HEK293T (cell line): ENCODE measurements at regions not wholly inside any gene's neighbourhood (a gene's known extent, or its start where the extent isn't known, plus 50 kb on each side); places are given as distances from the start of the nearest gene placed in this dataset.

Source experiments
- BHLHE40 ChIP-seq: fragments of 450-650 bp; IDR thresholded peaks from 2 replicates; pipeline ENCODE4 v1.6.1; 2016; ENCODE audit warnings: mild to moderate bottlenecking, moderate library complexity, borderline replicate concordance
- ELF4 ChIP-seq: fragments of 450-650 bp; IDR thresholded peaks from 2 replicates; pipeline ENCODE4 v1.6.1; 2017; ENCODE audit warnings: antibody characterized with exemption
- FOXA1 ChIP-seq: fragments of 450-650 bp; IDR thresholded peaks from 2 replicates; pipeline ENCODE4 v1.6.1; 2016; ENCODE audit warnings: mild to moderate bottlenecking
- FOXK2 ChIP-seq: fragments of 450-650 bp; IDR thresholded peaks from 2 replicates; pipeline ENCODE4 v1.6.1; 2016; ENCODE audit warnings: mild to moderate bottlenecking
- FOXM1 ChIP-seq: fragments of 450-650 bp; IDR thresholded peaks from 2 replicates; pipeline ENCODE4 v1.6.1; 2017; ENCODE audit warnings: mild to moderate bottlenecking, borderline replicate concordance
- L3MBTL2 ChIP-seq: fragments of 450-650 bp; conservative IDR thresholded peaks from 2 replicates; pipeline ENCODE4 v1.6.1; 2016; ENCODE audit warnings: mild to moderate bottlenecking
- LEF1 ChIP-seq: fragments of 450-650 bp; IDR thresholded peaks from 2 replicates; pipeline ENCODE4 v1.6.1; 2017; ENCODE audit warnings: mild to moderate bottlenecking, borderline replicate concordance
- NFRKB ChIP-seq: fragments of 450-650 bp; IDR thresholded peaks from 2 replicates; pipeline ENCODE4 v1.6.1; 2016; ENCODE audit warnings: mild to moderate bottlenecking, moderate library complexity
- SP1 ChIP-seq: fragments of 450-650 bp; IDR thresholded peaks from 2 replicates; pipeline ENCODE4 v1.6.1; 2017
- SUZ12 ChIP-seq: fragments of 450-650 bp; IDR thresholded peaks from 2 replicates; pipeline ENCODE4 v1.6.1; 2016; ENCODE audit warnings: mild to moderate bottlenecking
- TARDBP ChIP-seq: fragments of 450-650 bp; IDR thresholded peaks from 2 replicates; pipeline ENCODE4 v1.6.1; 2016
- TF ChIP-seq, protein P1 (sequence below): fragments of 450-650 bp; IDR thresholded peaks from 2 replicates; pipeline ENCODE4 v1.6.1; 2016

DNA sequence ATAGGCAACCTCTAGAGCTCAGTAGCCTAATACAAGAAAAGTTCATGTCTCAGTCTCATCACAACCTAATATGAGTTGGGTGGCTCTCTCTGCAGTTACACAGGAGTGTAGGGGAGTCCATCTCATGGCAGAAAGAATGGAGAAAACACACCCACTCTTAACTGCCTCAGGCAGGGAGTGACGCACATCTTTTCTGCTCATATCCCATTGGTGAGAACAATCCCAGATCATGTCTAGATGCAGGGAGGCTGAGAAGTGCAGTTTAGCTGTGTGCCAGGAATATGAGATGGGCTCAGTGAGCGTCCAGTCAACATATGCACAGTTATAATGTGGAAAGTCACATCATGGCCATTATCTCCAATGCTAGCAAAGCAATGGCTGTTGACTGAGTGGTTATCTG lies 59.3 kb upstream of the KCNA5 start:
- no peak for TF ChIP-seq FOXK2
- no peak for TF ChIP-seq FOXM1
- TF ChIP-seq TARDBP: no peak
- TF ChIP-seq SP1: no peak
- TF ChIP-seq L3MBTL2: no peak
- no peak for TF ChIP-seq NFRKB
- no peak for TF ChIP-seq LEF1
- TF ChIP-seq, protein P1, sequence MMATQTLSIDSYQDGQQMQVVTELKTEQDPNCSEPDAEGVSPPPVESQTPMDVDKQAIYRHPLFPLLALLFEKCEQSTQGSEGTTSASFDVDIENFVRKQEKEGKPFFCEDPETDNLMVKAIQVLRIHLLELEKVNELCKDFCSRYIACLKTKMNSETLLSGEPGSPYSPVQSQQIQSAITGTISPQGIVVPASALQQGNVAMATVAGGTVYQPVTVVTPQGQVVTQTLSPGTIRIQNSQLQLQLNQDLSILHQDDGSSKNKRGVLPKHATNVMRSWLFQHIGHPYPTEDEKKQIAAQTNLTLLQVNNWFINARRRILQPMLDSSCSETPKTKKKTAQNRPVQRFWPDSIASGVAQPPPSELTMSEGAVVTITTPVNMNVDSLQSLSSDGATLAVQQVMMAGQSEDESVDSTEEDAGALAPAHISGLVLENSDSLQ: no peak
- no peak for TF ChIP-seq BHLHE40
- no peak for TF ChIP-seq FOXA1
- no peak for TF ChIP-seq ELF4
- TF ChIP-seq SUZ12: no peak
